DMS 273 treated with DMSO at 0.1 percent for 48 hours (cell line): ENCODE measurements at regions not wholly inside any gene's neighbourhood (a gene's known extent, or its start where the extent isn't known, plus 50 kb on each side); places are given as distances from the start of the nearest gene placed in this dataset.
A peak's percentile ranks its signal among the peaks of the same experiment; 100 is the strongest.

ENCODE experiments used
- DNase-seq: peaks from one replicate; lab custom pipeline; 2025; lab: John Stamatoyannopoulos, UW

- no peak for DNase-seq
Measured at GRCh38 chr1:199109160-199109559, 470.3 kb downstream of the PTPRC start.

DNA sequence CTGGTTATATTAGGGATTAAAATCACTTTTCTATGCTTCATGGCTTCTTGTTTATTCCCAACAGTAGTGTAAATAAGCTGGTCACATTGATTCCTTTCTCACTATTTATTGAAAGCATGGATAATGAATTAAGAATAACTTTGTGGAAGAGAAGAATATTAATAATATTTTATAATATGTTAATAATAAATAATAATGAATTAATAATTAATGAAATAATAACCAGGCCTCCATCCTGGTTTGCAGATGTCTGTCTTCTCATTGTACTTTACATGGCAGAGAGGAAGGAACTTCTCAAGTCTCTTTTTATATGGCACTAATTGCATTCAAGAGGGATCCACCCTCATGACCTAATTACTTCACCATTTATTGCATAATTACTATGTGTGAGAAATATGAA, 473.5 kb downstream of the PTPRC start:
- DNase-seq, result no peak

DNA sequence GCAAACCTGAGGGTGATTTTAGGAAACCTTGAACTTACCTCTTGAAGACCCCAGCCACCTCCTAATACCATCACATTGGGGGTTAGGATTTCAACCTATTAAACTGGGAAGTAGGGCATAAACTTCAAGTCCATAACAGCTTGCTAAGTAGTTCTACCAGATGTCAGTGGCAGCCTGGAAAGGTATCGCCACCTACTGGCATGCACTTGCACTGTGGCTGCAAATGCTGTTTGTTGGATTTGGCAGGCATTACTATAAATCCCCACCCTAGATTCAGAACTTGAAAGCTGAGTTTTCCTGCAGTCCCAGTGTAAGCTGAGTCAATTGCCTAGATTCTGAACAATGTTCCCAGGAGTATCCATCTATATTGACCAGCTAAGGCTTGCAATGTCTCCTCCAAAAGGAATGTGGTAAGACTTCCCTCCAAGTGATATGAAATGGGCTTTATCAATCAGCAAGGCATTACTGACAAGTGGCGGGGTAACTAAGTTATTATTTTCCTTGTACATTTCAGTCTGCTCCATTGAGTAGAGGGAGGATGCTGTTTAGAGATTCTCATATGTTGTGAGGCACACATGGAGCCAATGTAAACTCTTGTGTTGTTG, 474.5 kb downstream of the PTPRC start:
- DNase-seq, result peak; percentile 1

- DNase-seq, result no peak
Measured at GRCh38 chr1:199116488-199116887, 477.6 kb downstream of the PTPRC start.

DNA sequence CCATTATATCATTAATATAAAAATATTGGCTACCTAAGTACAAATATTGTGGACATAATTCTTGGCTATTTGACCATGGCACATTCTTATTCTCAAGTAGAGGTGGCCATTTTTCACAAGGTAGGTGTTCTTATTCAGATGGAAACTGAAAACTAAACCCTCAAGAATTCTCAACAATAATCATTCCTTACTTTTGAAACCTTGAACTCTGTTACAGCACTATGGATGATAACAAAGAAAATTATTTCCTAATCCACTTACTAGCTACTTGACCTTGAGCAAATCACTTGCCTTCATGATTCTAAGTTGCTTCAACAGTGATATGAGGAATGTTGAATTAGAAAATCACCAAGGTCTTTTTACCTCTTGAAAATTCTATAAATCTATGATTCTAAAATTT, 482.2 kb downstream of the PTPRC start:
- no peak for DNase-seq

DNA sequence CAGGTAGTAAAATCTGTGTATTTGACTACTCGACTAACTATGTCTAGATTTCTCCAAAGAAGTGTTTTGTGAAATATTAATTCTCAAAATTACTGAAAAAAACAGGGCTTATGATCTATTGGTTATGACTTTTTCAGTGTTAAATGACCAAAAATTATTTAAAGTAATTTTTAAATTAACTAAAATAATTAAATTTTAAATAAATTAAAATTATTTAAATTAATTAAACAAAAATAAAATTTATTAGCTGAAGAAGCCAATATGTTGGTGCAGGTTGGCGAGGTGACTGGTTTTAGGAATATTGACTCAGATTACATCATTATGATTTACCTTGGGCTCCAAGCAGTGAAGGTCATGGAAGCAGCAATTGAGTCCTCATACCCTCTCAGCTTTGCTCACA, 483.2 kb downstream of the PTPRC start:
- DNase-seq, result no peak

- DNase-seq, result no peak
Measured at GRCh38 chr1:199122532-199123311, 483.9 kb downstream of the PTPRC start.

DNA sequence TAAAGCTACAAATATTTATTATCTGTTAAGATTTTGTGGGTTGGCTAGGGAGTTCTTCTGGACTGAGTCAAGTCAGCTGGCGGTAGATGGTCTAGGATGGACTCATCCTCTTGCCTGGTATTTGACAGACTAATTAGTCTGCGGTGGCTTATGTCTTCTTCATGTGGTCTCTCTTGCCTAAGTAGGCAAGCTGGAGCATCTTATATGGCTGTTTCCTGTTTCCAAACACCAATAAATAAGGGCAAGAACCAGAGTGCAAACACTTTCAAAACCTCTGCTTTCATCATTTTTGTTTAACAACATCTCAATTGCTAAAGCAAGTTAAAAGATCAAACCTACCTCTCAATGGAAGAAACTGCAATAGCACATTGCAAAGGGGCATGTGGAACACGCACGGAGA, 484.8 kb downstream of the PTPRC start:
- no peak for DNase-seq

GRCh38 chr1:199124351-199124750, 485.5 kb downstream of the PTPRC start:
- DNase-seq, result no peak

GRCh38 chr1:199129247-199129646, 490.4 kb downstream of the PTPRC start:
- no peak for DNase-seq

- DNase-seq, result no peak
Measured at GRCh38 chr1:199132006-199132405, 493.2 kb downstream of the PTPRC start.

GRCh38 chr1:199135901-199136300, 497.1 kb downstream of the PTPRC start:
- DNase-seq, result no peak

GRCh38 chr1:199138061-199138460, 499.2 kb downstream of the PTPRC start:
- DNase-seq, result no peak

DNA sequence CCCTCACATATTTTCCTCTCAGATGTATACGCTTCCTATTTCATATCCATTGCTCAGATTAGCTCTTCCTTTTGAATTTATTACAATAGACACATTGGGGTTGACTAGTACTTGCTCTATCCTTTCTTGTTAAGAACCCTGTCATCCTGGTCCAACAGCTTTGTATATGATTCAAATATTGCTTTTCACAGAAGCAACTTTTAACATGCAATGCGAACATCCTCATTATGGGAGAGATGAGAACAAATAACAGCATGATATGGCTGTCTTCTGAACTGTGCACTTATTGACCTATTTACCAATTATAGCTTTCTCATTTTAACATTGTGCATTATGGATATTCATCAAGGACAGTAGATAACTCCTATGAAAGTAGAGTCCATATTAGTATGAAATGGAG, 510.8 kb downstream of the PTPRC start:
- no peak for DNase-seq

DNA sequence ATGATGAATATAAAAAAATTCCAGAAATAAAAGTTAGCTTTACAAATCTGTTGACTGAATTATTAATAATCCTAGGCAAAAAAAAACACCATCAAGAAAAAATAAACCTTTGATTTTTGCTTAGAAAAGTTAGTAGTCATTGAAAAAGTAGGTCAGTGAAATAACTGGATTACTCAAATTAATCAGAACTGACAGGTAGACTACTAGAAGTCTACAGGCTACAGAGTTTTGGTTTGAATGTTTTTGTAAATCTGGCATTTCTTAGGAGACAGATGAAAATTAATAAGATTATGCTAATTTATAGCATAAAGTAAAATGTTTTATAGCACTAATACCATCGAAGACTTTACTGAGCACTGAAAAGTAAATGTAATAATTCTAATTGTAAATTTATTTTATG, 511.9 kb downstream of the PTPRC start:
- no peak for DNase-seq

GRCh38 chr1:199151634-199152425, 513.0 kb downstream of the PTPRC start:
- no peak for DNase-seq

DNA sequence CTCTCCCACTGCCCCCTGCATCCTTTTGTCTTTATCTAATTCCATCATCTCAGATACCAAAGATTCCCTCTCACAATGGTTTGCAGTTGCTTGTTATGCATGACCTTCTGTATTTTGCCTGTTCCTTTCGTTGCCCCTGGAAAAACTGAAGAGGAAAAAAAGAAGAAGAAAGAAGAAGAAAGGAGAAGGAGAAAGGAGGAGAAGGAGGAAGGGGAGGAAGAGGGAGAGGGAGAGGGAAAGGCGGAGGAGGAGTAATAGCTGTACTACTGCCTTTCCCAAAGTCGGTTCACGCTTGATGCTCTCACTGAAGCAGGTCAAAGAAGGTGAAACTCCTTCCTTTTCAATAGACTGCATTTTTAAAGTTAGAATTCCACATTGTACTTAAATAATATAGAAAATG, 513.8 kb downstream of the PTPRC start:
- DNase-seq, result no peak

GRCh38 chr1:199155166-199156019, 516.6 kb downstream of the PTPRC start:
- DNase-seq, result no peak

GRCh38 chr1:199157494-199157893, 518.7 kb downstream of the PTPRC start:
- DNase-seq, result no peak

DNA sequence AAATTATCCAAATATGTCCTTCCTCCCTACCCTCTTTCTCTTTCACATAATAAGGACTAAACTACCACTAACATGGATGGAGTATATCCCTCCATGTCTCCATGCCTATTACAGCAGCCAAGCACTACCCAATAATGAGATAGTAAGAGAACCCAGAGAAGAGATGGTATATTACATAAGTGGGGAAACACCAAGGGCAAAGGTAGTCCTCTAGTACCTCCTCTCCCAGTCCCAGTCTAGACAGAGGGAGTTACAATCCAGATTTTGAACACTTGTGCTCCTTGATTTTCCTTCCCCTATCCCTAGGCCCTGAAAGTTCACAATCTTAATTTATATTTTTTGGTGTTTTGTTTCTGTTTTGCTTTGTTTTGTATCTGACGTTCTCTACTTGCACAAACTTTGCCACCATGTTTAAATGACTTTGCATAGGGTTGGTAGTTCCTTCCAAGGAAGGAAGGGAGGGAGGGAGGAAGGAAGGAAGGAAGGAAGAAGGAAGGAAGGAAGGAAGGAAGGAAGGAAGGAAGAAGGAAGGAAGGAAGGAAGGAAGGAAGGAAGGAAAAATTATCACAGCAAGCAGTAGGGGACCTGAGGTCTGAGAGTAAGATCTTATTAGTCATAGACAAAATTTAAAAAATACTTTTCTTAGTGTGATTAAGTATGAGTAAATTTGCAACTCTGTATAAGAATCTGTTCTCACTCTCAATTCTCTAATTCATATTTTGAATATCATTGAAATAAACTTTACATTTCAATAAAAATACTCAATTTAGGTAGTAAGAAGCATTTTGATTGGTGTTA, 521.9 kb downstream of the PTPRC start:
- DNase-seq, result no peak

- no peak for DNase-seq
Measured at GRCh38 chr1:199161319-199161680, 522.5 kb downstream of the PTPRC start.
